Mesodermal cell (in vitro differentiated cells): ENCODE measurements at regions not wholly inside any gene's neighbourhood (a gene's known extent, or its start where the extent isn't known, plus 50 kb on each side); places are given as distances from the start of the nearest gene placed in this dataset.

ENCODE experiments used
- H3K27ac ChIP-seq: 2 replicates; pipeline ENCODE4 v1.7.0; 2013; ENCODE audit warnings: mild to moderate bottlenecking, low read depth, low read length, moderate library complexity; ENCODE audit not compliant: severe bottlenecking
- H3K36me3 ChIP-seq: 2 replicates; pipeline ENCODE4 v1.7.1; 2013; ENCODE audit warnings: mild to moderate bottlenecking, low read length, moderate library complexity; ENCODE audit not compliant: control insufficient read depth, insufficient read depth
- H3K4me1 ChIP-seq: one replicate; pipeline ENCODE4 v1.7.1; 2013; ENCODE audit warnings: mild to moderate bottlenecking, low read length; ENCODE audit not compliant: insufficient read depth, control insufficient read depth, poor library complexity, severe bottlenecking
- H3K4me3 ChIP-seq: 2 replicates; pipeline ENCODE4 v1.7.0; 2013; ENCODE audit warnings: low read length, control low read depth, mild to moderate bottlenecking; ENCODE audit not compliant: insufficient read depth, poor library complexity, severe bottlenecking; ENCODE audit errors: extremely low read depth
- H3K9me3 ChIP-seq: 2 replicates; pipeline ENCODE4 v1.7.1; 2013; ENCODE audit warnings: mild to moderate bottlenecking, low read length, moderate library complexity; ENCODE audit not compliant: control insufficient read depth
- WGBS, 2 experiments: methylation state at CpG; one replicate each; pipeline ENCODE4 v1.1.5; 2013; ENCODE audit warnings: missing lambda C conversion rate in 2 of 2; ENCODE audit not compliant: insufficient coverage in 2 of 2; 5-methylcytosine and 5-hydroxymethylcytosine counted together

DNA sequence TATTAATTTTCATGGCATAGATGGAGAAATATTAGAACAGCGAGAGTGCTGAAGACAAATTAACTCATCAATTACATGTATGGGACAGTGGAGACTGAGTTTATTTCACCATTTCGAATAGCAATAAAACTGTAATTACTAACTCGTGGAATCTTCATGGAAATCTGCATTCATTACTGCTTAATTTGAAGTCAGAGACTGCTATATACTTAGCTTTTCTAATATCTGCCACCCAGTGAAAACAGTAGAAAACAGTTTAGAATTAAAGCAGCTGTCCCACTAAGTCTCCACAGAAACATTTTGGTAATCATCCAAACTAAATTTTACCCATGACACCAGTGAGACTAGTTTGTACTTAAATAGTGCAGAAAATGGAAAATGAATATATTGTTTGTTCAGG lies 56.8 kb downstream of the IZUMO3 start:
- H3K4me3 ChIP-seq, result no peak overlapping the region

DNA sequence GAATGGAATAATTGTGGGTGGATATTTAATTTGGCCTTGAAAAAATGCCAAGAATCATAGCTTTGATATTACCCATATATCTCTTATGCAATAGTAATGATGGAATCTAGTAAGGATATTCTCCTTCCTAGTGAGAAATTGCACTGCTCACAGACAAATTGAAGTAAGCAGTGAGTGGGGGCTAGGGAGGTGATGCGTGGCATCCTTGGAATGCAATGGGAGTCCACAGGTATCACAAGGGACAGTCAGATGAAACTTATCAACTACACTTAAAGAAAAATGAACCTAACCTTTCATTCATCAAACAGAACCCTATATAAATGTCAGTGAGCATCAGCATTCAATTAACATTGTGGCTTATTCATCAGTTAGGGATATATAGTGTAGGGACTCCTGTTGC lies 57.8 kb downstream of the IZUMO3 start:
- Histone ChIP-seq H3K36me3 (no peaks in the 10 kb centered on the region), H3K9me3 (no peaks in the 10 kb centered on the region), H3K4me1 (no peaks in the 10 kb centered on the region), H3K27ac (no peak overlapping the region), H3K4me3 (no peak overlapping the region)
- no CpG with 5 or more reads among the region's 1 CpG for WGBS, 2 experiments

More for the DNA sequence above, 56.8 kb downstream of the IZUMO3 start:
- no peaks in the 10 kb centered on the region for H3K4me1 ChIP-seq
- no peaks in the 10 kb centered on the region for H3K36me3 ChIP-seq
- H3K27ac ChIP-seq, result no peak overlapping the region
- H3K9me3 ChIP-seq, result no peaks in the 10 kb centered on the region
- WGBS, 2 experiments, result 60% methylated on average over 1 of the region's 3 CpGs; no CpG with 5 or more reads in 1 of the 2 experiments

GRCh38 chr9:24487250-24487861 lies 58.3 kb downstream of the IZUMO3 start:
- no peak overlapping the region for H3K4me3 ChIP-seq
- H3K4me1 ChIP-seq, result no peaks in the 10 kb centered on the region
- no peaks in the 10 kb centered on the region for H3K36me3 ChIP-seq
- no peaks in the 10 kb centered on the region for H3K9me3 ChIP-seq
- WGBS, 2 experiments, result 33 to 86% methylated on average over 1 of the region's 3 CpGs
- H3K27ac ChIP-seq, result no peak overlapping the region

DNA sequence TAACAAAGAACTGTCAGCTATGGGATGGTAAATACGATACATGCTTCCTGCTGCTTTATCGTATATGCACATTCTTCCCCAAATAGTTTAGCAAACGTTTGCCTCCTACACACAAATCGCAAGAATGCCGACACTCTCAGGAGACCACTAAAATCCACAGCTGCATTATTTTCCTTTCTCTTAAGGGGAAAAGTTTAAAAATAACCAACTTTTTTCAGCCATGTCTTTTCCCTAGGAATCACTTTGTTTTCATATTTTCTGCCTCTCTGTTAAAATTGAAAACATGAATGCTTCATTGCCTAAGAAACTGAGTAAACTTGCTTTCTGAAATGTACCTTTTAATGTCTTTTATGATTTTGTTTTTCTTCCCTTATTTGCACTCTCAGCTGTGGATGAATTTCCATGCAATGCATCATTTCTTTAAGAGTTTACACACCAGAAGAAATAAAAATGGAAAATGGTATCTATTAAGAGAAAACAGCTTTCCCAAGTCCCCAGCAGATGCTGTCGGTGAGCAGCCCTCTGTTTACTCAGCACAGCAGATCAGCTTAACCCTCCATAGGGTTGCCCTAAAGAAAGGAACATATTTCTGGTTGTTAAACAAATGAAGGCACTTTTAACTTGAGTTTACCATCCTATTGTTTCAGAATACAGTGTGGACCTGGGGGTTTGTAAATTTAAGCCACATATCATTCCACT lies 66.2 kb downstream of the IZUMO3 start:
- H3K27ac ChIP-seq, result no peak overlapping the region

DNA sequence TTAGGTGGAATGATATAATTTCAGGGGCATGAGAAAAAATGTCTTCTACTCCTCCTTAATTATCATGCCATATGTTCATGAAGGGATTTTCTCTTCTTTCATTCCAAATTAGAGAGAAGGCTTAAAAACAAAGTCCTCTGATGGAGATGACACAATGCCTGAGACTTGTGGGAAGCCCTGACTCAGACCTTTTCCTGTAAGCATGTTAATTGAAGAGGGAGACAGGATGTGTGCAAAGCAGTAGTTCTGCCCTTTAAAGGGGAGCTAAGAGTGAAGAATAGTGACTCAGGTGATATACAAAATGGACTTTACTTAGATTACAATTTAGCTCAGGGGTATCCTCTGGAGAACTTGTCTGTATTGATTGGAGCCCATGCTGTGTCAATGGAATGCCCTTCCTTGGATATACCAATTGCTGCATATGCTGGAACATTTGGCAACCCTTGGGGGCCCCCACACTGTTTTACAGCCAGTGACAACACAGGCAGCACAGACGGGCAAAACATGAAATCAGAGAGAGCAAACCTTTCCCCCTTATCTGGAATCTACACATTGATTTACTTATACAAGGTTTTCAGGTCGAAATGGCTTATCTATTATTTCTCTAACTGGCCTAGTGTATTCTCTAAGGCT lies 81.3 kb downstream of the IZUMO3 start:
- H3K27ac ChIP-seq, result peak overlapping the region; percentile 11
- no peaks in the 10 kb centered on the region for H3K36me3 ChIP-seq
- H3K9me3 ChIP-seq, result no peaks in the 10 kb centered on the region
- WGBS, 2 experiments, result no CpG with 5 or more reads among the region's 2 CpGs
- H3K4me1 ChIP-seq, result peaks cover 14% of the 10 kb centered on the region
- H3K4me3 ChIP-seq, result no peak overlapping the region

More for the DNA sequence above, 66.2 kb downstream of the IZUMO3 start:
- no peak overlapping the region for H3K4me3 ChIP-seq
- WGBS, 2 experiments, result 70% methylated on average over 4 of the region's 6 CpGs; no CpG with 5 or more reads in 1 of the 2 experiments
- H3K9me3 ChIP-seq, result no peaks in the 10 kb centered on the region
- no peaks in the 10 kb centered on the region for H3K36me3 ChIP-seq
- no peaks in the 10 kb centered on the region for H3K4me1 ChIP-seq

GRCh38 chr9:24462951-24463350 lies 82.7 kb downstream of the IZUMO3 start:
- no peaks in the 10 kb centered on the region for H3K36me3 ChIP-seq
- no CpG with 5 or more reads among the region's 4 CpGs for WGBS, 2 experiments

DNA sequence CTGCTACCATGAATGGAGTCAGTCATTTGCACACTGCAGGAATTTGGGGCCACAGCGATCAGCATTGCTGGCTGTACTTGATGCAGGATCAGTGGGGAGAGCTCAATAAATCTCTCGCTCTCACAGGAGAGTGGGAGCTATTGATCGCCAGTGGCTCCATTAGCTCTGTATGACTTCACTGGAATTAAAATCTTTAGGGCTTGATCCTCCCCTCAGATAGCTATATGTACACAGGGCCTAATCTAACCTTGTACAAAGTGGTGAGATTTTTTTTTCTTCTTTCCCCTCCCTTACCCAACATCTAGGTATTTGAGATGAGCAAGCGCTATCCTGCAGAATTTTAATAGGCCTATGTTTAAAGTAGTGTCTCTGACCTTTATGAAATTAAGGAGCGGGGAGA lies 84.9 kb downstream of the IZUMO3 start:
- Histone ChIP-seq H3K4me3 (no peak overlapping the region), H3K9me3 (no peaks in the 10 kb centered on the region), H3K27ac (no peak overlapping the region), H3K4me1 (peaks cover 14% of the 10 kb centered on the region), H3K36me3 (no peaks in the 10 kb centered on the region)
- 93 to 95% methylated on average over 3 to 4 of the region's 5 CpGs for WGBS, 2 experiments

More at GRCh38 chr9:24462951-24463350, 82.7 kb downstream of the IZUMO3 start:
- Histone ChIP-seq H3K9me3 (no peaks in the 10 kb centered on the region), H3K4me1 (peaks cover 14% of the 10 kb centered on the region), H3K4me3 (no peak overlapping the region), H3K27ac (no peak overlapping the region)

- no peak overlapping the region for H3K4me3 ChIP-seq
- no peaks in the 10 kb centered on the region for H3K36me3 ChIP-seq
- peaks cover 14% of the 10 kb centered on the region for H3K4me1 ChIP-seq
- H3K27ac ChIP-seq, result no peak overlapping the region
- 80% methylated on average over 1 of the region's 1 CpG; no CpG with 5 or more reads in 1 of the 2 experiments for WGBS, 2 experiments
- H3K9me3 ChIP-seq, result no peaks in the 10 kb centered on the region
These were observed 85.7 kb downstream of the IZUMO3 start for GRCh38 chr9:24459953-24460352.

GRCh38 chr9:24451346-24451745 lies 94.4 kb downstream of the IZUMO3 start:
- H3K9me3 ChIP-seq, result no peaks in the 10 kb centered on the region
- 75 to 80% methylated on average over 1 to 2 of the region's 2 CpGs for WGBS, 2 experiments
- no peak overlapping the region for H3K4me3 ChIP-seq
- no peaks in the 10 kb centered on the region for H3K4me1 ChIP-seq
- no peak overlapping the region for H3K27ac ChIP-seq
- no peaks in the 10 kb centered on the region for H3K36me3 ChIP-seq

DNA sequence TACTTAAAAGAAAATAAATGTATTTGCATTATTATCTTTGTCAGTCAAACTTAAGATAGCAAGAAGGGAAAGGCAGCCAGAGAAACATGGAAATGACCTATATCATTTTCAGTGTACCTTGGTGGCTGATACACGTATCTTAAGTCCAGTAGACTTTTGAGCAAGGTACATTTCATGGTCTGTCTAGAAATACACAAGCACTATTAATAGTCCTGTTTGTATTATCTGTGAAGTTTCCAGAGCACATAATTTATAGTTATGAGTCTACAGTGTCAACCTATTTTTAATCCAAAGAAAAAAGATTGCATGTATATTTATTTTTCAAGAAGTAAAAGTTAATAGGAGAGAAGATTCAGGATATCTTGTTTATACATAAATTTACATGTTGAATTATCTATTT lies 95.7 kb downstream of the IZUMO3 start:
- H3K27ac ChIP-seq, result no peak overlapping the region
- no peaks in the 10 kb centered on the region for H3K4me1 ChIP-seq
- H3K4me3 ChIP-seq, result no peak overlapping the region
- H3K36me3 ChIP-seq, result no peaks in the 10 kb centered on the region
- no CpG with 5 or more reads among the region's 1 CpG for WGBS, 2 experiments
- no peaks in the 10 kb centered on the region for H3K9me3 ChIP-seq

DNA sequence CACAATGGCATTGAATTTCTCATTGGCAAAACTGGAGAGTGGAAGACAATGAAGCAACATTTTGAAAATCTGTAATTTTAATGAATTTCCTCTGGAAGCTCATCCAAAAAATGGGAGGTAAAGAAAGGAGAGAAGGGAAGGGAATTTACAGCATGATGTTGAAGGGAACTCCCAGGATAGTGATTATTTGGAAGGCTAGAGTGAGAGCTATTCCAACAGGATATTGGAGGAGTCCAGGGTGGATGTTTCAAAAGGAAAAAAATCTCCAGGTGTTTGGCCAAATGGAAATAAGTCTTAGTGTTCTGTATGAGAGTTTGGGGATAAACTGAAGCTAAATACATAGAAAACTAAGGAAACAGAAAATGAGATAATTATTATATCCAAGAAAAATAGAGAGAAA lies 106.2 kb downstream of the IZUMO3 start:
- H3K9me3 ChIP-seq, result no peaks in the 10 kb centered on the region
- peaks cover 3% of the 10 kb centered on the region for H3K4me1 ChIP-seq
- H3K4me3 ChIP-seq, result no peak overlapping the region
- H3K36me3 ChIP-seq, result no peaks in the 10 kb centered on the region
- no peak overlapping the region for H3K27ac ChIP-seq
